ENCODE measurements at regions not wholly inside any gene's neighbourhood (a gene's known extent, or its start where the extent isn't known, plus 50 kb on each side); places are given as distances from the start of the nearest gene placed in this dataset.

GRCh38 chr3:176959867-176960266, 237.4 kb downstream of the TBL1XR1 start:
- Histone ChIP-seq H4K91ac (ENCODE audit: insufficient read length, low read depth, low read length) (no peak overlapping the region), H2BK20ac (ENCODE audit: low read depth, low read length, poor library complexity, severe bottlenecking) (no peak overlapping the region), H3K56ac (ENCODE audit: insufficient read length, low read depth, low read length) (no peak overlapping the region), H3T11ph (ENCODE audit: low read length) (no peak overlapping the region), H2AFZ (ENCODE audit: low read length) (no peak overlapping the region), H3K27ac (ENCODE audit: insufficient read length, low read depth, low read length) (no peak overlapping the region), H3K79me2 (ENCODE audit: insufficient read depth, low read length) (no peaks in the 10 kb centered on the region), H2BK15ac (ENCODE audit: low read depth, low read length) (no peak overlapping the region), H4K8ac (replicated peaks; ENCODE audit: insufficient read length, low read depth, low read length) (no peak overlapping the region), H4K5ac (ENCODE audit: insufficient read length, low read depth, low read length) (no peak overlapping the region), H2BK12ac (ENCODE audit: insufficient read length, low read depth, low read length) (no peak overlapping the region), H3K9me3 (ENCODE audit: control insufficient read depth, low read depth, low read length) (no peaks in the 10 kb centered on the region), H3K18ac (ENCODE audit: insufficient read length, low read depth, low read length) (no peak overlapping the region), H4K20me1 (ENCODE audit: control insufficient read depth, insufficient read depth, insufficient read length) (no peaks in the 10 kb centered on the region), H2BK120ac (ENCODE audit: low read depth, low read length, poor library complexity, severe bottlenecking) (no peak overlapping the region), H3K23me2 (ENCODE audit: insufficient read length, low read depth, low read length, poor library complexity, severe bottlenecking) (no peaks in the 10 kb centered on the region), H3K27me3 (ENCODE audit: insufficient read depth, low read length) (no peaks in the 10 kb centered on the region), H3K4ac (ENCODE audit: low read depth, low read length) (no peak overlapping the region), H3K4me2 (ENCODE audit: insufficient read depth, insufficient read length, low read length) (no peak overlapping the region), H3K9ac (ENCODE audit: extremely low read depth, insufficient read length, low read length) (no peak overlapping the region), H3K4me1 (ENCODE audit: insufficient read depth, low read length) (no peaks in the 10 kb centered on the region), H3K23ac (ENCODE audit: insufficient read length, low read depth, low read length) (no peak overlapping the region), H3K14ac (ENCODE audit: insufficient read depth, low read length) (no peak overlapping the region), H3K79me1 (ENCODE audit: insufficient read depth, low read depth, low read length, poor library complexity, severe bottlenecking) (no peaks in the 10 kb centered on the region), H2AK5ac (ENCODE audit: insufficient read length, low read length) (no peak overlapping the region), H2BK5ac (ENCODE audit: insufficient read length, low read length) (no peak overlapping the region)
- Mint-ChIP-seq H3K27me3 (ENCODE audit: low read depth) (no peaks in the 10 kb centered on the region), H3K4me1 (peaks cover 0 to 2% of the 10 kb centered on the region in 2 experiments; a peak in 2 of 4 replicates), H3K27ac (no peak overlapping the region), H3K9me3 (peaks cover 0 to 2% of the 10 kb centered on the region in 2 experiments; a peak in 4 of 5 replicates), H3K4me3 (no peak overlapping the region), H3K36me3 (ENCODE audit: insufficient read depth in 1 of 3, low read depth in 3 of 3) (peaks cover 0 to 2% (median 1%) of the 10 kb centered on the region in 3 experiments; a peak in 4 of 7 replicates)
- no CpG with 5 or more reads among the region's 10 CpGs for WGBS (ENCODE audit: extremely low coverage, insufficient read length, low lambda C conversion rate)
- no peak for DNase-seq
- TF ChIP-seq CTCF (conservative IDR thresholded peaks at IDR 0.05) = no peak

Measured in H9 (cell line).